CD4-positive, alpha-beta T cell (primary cell): ENCODE measurements at regions not wholly inside any gene's neighbourhood (a gene's known extent, or its start where the extent isn't known, plus 50 kb on each side); places are given as distances from the start of the nearest gene placed in this dataset.

Source experiments
- ATAC-seq: fragments of 200-7000 bp; cut with Tn5 transposase; one replicate; pipeline ENCODE4 v1.10.0; 2022; ENCODE audit warnings: mild to moderate bottlenecking; ENCODE audit not compliant: poor library complexity
- CTCF ChIA-PET: fragments of 350-600 bp; sonication (Branson Sonifier 250); formaldehyde crosslinking; loops from one replicate; lab custom pipeline; 2021; ENCODE audit warnings: antibody characterized with exemption, inconsistent platforms; lab: Charles Lee
- POLR2A ChIA-PET: fragments of 350-600 bp; sonication (Branson Sonifier 250); formaldehyde crosslinking; loops from one replicate; lab custom pipeline; 2021; ENCODE audit warnings: antibody characterized with exemption, inconsistent platforms; lab: Charles Lee
- DNase-seq, 14 experiments: peaks; one replicate each; pipeline ENCODE4 v3.0.0-alpha.2; 2013 to 2020; ENCODE audit warnings: mixed read lengths in 2 of 14
- H3K27ac ChIP-seq, 2 donors: one replicate each; pipeline versions ENCODE4 v1.5.1 to v1.7.0; 2013; ENCODE audit warnings: low read length in 2 of 2, low read depth in 1 of 2, mild to moderate bottlenecking in 1 of 2
- H3K27me3 ChIP-seq, 2 experiments: 1 replicate in 1 of 2; 2 replicates in 1 of 2; pipeline versions ENCODE4 v1.6.1 to v1.7.0; 2013; ENCODE audit warnings: low read length in 2 of 2, control low read depth in 1 of 2, mild to moderate bottlenecking in 1 of 2, moderate library complexity in 1 of 2; ENCODE audit not compliant: insufficient read depth in 2 of 2, control insufficient read depth in 1 of 2
- H3K36me3 ChIP-seq: one replicate; pipeline ENCODE4 v1.6.1; 2013; ENCODE audit warnings: low read length, control low read depth; ENCODE audit not compliant: insufficient read depth
- H3K4me1 ChIP-seq: one replicate; pipeline ENCODE4 v1.6.1; 2013; ENCODE audit warnings: low read length, control low read depth; ENCODE audit not compliant: insufficient read depth
- H3K4me3 ChIP-seq: one replicate; pipeline ENCODE4 v1.5.1; 2013; ENCODE audit warnings: mild to moderate bottlenecking, low read length, moderate library complexity
- H3K9me3 ChIP-seq, 2 experiments: 1 replicate in 1 of 2; 2 replicates in 1 of 2; pipeline versions ENCODE4 v1.6.1 to v1.7.0; 2013; ENCODE audit warnings: low read length in 2 of 2, mild to moderate bottlenecking in 2 of 2, control low read depth in 1 of 2, moderate library complexity in 1 of 2; ENCODE audit not compliant: control insufficient read depth in 1 of 2, insufficient read depth in 1 of 2
- H3K27ac Mint-ChIP-seq: one replicate; pipeline ENCODE4 v1.8.0; 2020; ENCODE audit warnings: mixed read lengths
- H3K27me3 Mint-ChIP-seq: one replicate; pipeline ENCODE4 v1.8.0; 2021; ENCODE audit warnings: mixed read lengths
- H3K36me3 Mint-ChIP-seq: one replicate; pipeline ENCODE4 v1.8.0; 2021; ENCODE audit warnings: low read depth, mixed read lengths
- H3K4me1 Mint-ChIP-seq: one replicate; pipeline ENCODE4 v1.8.0; 2021; ENCODE audit warnings: low read depth, mixed read lengths
- H3K4me3 Mint-ChIP-seq: one replicate; pipeline ENCODE4 v1.8.0; 2020; ENCODE audit warnings: mild to moderate bottlenecking, mixed read lengths
- H3K9me3 Mint-ChIP-seq: one replicate; pipeline ENCODE4 v1.8.0; 2020; ENCODE audit warnings: mixed read lengths
- intact Hi-C, 2 experiments: fragments of 100-400 bp; cut with DNase I in 1 of 2; cut with micrococcal nuclease in 1 of 2; formaldehyde crosslinking; loops; one replicate each; pipeline versions ENCODE4 v1.15.1 to v1.9.0; 2023 to 2025; cut with DNase I, micrococcal nuclease
- TF ChIP-seq, protein P1 (sequence below): fragments of 200-600 bp; IDR thresholded peaks from one replicate; pipeline ENCODE4 v1.8.0; 2022; ENCODE audit warnings: antibody characterized with exemption, mild to moderate bottlenecking

DNA sequence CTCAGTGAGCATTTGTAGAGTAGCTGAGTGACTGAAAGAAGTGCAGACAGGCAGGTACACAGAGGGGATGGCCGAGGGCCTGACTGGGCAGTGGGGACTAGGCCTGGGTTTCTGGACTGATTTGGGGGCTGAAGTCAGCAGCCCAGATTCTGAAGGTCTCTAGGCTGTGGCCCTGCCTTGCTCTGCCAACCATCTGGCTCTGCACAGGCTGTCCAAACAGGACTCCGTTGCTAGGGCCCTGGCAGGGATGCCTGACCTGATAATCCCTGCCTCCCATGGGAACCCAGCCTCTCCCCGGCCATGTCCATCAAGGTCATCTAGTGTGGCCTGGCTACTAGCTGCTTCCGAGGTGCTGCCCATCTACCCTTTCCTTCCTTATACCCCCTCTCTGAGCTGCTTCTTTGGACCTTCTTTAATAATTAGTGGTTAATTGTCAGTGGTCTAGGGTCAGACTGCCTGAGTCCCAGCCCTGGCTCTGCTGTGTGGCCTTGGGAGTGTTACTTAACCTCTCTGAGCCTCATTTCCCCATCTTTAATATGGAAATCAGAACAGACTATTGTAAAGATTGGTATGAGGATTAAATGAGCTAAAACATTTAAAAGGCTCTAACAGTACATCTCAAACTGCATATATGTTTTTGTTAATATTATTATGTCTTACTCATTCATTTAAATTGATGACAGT, 137.9 kb downstream of the VEGFA start:
- CTCF ChIA-PET, result no interaction called here
- H3K9me3 Mint-ChIP-seq, result no peaks in the 10 kb centered on the region
- H3K27me3 Mint-ChIP-seq, result no peaks in the 10 kb centered on the region
- Histone ChIP-seq H3K27me3 (no peaks in the 10 kb centered on the region), H3K4me3 (no peak overlapping the region), H3K9me3 (no peaks in the 10 kb centered on the region), H3K27ac (no peak overlapping the region), H3K36me3 (no peaks in the 10 kb centered on the region), H3K4me1 (no peaks in the 10 kb centered on the region)
- H3K4me1 Mint-ChIP-seq, result no peaks in the 10 kb centered on the region
- DNase-seq (no peak), ATAC-seq (no peak)
- TF ChIP-seq, protein P1, sequence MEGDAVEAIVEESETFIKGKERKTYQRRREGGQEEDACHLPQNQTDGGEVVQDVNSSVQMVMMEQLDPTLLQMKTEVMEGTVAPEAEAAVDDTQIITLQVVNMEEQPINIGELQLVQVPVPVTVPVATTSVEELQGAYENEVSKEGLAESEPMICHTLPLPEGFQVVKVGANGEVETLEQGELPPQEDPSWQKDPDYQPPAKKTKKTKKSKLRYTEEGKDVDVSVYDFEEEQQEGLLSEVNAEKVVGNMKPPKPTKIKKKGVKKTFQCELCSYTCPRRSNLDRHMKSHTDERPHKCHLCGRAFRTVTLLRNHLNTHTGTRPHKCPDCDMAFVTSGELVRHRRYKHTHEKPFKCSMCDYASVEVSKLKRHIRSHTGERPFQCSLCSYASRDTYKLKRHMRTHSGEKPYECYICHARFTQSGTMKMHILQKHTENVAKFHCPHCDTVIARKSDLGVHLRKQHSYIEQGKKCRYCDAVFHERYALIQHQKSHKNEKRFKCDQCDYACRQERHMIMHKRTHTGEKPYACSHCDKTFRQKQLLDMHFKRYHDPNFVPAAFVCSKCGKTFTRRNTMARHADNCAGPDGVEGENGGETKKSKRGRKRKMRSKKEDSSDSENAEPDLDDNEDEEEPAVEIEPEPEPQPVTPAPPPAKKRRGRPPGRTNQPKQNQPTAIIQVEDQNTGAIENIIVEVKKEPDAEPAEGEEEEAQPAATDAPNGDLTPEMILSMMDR, result no peak
- intact Hi-C loops, result no loop called here
- no peak overlapping the region for H3K27ac Mint-ChIP-seq
- no peaks in the 10 kb centered on the region for H3K36me3 Mint-ChIP-seq
- POLR2A ChIA-PET, result no interaction called here
- H3K4me3 Mint-ChIP-seq, result no peak overlapping the region

DNA sequence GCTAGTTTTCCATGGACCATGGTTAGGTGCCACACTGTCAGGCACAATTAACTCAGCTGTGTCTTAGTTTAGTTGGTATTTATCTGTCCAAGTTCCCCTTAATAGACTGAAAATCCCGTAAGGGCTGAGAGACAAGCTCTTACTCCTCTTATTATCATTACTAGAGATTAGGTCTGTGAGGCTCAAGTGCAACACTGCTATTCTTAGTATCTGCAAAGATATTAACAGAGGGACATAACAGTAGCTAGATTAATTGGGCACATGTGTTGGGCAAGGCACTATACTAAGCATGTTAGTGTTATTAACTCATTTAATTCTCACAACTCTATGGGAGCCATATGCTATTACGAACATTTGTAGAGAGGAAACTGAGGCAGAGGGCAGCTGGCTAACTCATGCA, 137.3 kb downstream of the VEGFA start:
- Histone ChIP-seq H3K9me3 (no peaks in the 10 kb centered on the region), H3K4me1 (no peaks in the 10 kb centered on the region), H3K27me3 (no peaks in the 10 kb centered on the region), H3K27ac (no peak overlapping the region), H3K4me3 (no peak overlapping the region), H3K36me3 (no peaks in the 10 kb centered on the region)
- Mint-ChIP-seq H3K36me3 (no peaks in the 10 kb centered on the region), H3K27me3 (no peaks in the 10 kb centered on the region), H3K27ac (no peak overlapping the region), H3K4me3 (no peak overlapping the region), H3K9me3 (no peaks in the 10 kb centered on the region), H3K4me1 (no peaks in the 10 kb centered on the region)
- TF ChIP-seq, protein P1, result no peak
- intact Hi-C loops, result no loop called here
- ATAC-seq (no peak), DNase-seq (no peak)
- ChIA-PET POLR2A (no interaction called here), CTCF (no interaction called here)

DNA sequence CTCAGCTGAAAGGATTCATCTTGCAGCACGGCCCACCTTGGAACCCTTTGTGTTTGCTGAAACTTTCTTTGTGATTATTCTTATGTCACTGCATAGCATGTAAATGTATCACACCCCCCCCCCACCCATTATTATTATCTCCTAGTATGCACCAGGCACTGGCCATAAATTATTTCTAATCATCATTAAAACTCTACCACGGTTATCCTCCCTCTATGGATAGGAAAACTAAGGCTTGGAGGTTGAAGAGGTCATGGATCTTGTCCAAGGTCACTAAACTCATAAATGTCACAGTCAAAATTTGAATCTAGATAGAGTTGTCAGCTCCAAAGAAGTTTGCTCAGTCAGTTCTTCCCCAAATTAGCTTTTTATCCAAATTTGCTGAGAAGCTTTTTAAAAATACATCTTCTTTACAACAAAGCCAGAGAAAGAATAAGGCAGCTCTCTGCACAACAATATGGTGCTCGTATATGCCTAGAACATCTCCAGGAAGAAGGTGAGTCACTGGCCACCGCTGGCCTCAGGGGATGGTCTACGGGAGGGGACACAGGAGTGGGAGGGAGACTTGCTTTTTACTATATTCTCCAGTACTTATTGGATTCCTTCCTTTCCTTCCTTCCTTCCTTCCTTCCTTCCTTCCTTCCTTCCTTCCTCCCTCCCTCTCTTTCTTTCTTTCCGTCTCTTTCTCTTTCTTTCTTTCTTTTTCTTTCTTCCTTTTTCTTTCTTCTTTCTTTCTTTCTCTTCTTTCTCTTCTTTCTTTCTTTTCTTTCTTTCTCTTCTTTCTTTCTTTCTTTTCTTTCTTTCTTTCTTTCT, 134.5 kb downstream of the VEGFA start:
- H3K4me3 Mint-ChIP-seq, result no peak overlapping the region
- intact Hi-C loops, result no loop called here
- H3K9me3 Mint-ChIP-seq, result no peaks in the 10 kb centered on the region
- no peaks in the 10 kb centered on the region for H3K36me3 Mint-ChIP-seq
- H3K4me1 Mint-ChIP-seq, result no peaks in the 10 kb centered on the region
- no peaks in the 10 kb centered on the region for H3K27me3 Mint-ChIP-seq
- DNase-seq (no peak), ATAC-seq (no peak)
- no peaks in the 10 kb centered on the region for H3K4me1 ChIP-seq
- POLR2A ChIA-PET, result interaction anchor here (0.7 to 0.8 kb wide), 2 partner anchors 9 to 77 kb away, joined by 3 to 4 read pairs; no protein-coding TSS in a partner anchor
- H3K4me3 ChIP-seq, result no peak overlapping the region
- no peaks in the 10 kb centered on the region for H3K27me3 ChIP-seq
- H3K36me3 ChIP-seq, result no peaks in the 10 kb centered on the region
- CTCF ChIA-PET, result no interaction called here
- H3K27ac Mint-ChIP-seq, result no peak overlapping the region
- no peaks in the 10 kb centered on the region for H3K9me3 ChIP-seq
- H3K27ac ChIP-seq, result no peak overlapping the region
- TF ChIP-seq, protein P1, result no peak
